T-helper 2 cell treated with Interferon-gamma antibody and Interleukin-4, amounts not matched to agents 5 μg/mL and 100 μg/mL, for 36 hours (primary cell): ENCODE measurements at regions not wholly inside any gene's neighbourhood (a gene's known extent, or its start where the extent isn't known, plus 50 kb on each side); places are given as distances from the start of the nearest gene placed in this dataset.

Source experiments
- DNase-seq: peaks from one replicate; pipeline ENCODE4 v3.0.0; 2021; ENCODE audit warnings: low spot score
- H3K27ac Mint-ChIP-seq: one replicate; pipeline ENCODE4 v1.8.0; 2021; ENCODE audit warnings: mild to moderate bottlenecking, mixed read lengths
- H3K27me3 Mint-ChIP-seq: one replicate; pipeline ENCODE4 v1.8.0; 2021; ENCODE audit warnings: low read depth, mixed read lengths
- H3K36me3 Mint-ChIP-seq: one replicate; pipeline ENCODE4 v1.8.0; 2021; ENCODE audit warnings: low read depth, mixed read lengths
- H3K4me1 Mint-ChIP-seq: one replicate; pipeline ENCODE4 v1.8.0; 2021; ENCODE audit warnings: low read depth, mixed read lengths
- H3K4me3 Mint-ChIP-seq: one replicate; pipeline ENCODE4 v1.8.0; 2022; ENCODE audit warnings: mild to moderate bottlenecking, moderate library complexity, mixed read lengths
- H3K9me3 Mint-ChIP-seq: one replicate; pipeline ENCODE4 v1.8.0; 2021; ENCODE audit warnings: mixed read lengths

GRCh38 chr5:38165435-38165834, 92.9 kb upstream of the EGFLAM start:
- Mint-ChIP-seq H3K27me3 (no peaks in the 10 kb centered on the region), H3K27ac (no peak overlapping the region), H3K36me3 (no peaks in the 10 kb centered on the region)

GRCh38 chr5:38164776-38165399, 93.5 kb upstream of the EGFLAM start:
- Mint-ChIP-seq H3K36me3 (no peaks in the 10 kb centered on the region), H3K9me3 (no peaks in the 10 kb centered on the region), H3K27ac (no peak overlapping the region), H3K27me3 (no peaks in the 10 kb centered on the region), H3K4me3 (no peak overlapping the region), H3K4me1 (no peaks in the 10 kb centered on the region)
- no peak for DNase-seq

More at GRCh38 chr5:38165435-38165834, 92.9 kb upstream of the EGFLAM start:
- Mint-ChIP-seq H3K4me1 (no peaks in the 10 kb centered on the region), H3K9me3 (no peaks in the 10 kb centered on the region), H3K4me3 (no peak overlapping the region)
- DNase-seq = no peak

GRCh38 chr5:38163636-38164237, 94.6 kb upstream of the EGFLAM start:
- no peaks in the 10 kb centered on the region for H3K36me3 Mint-ChIP-seq

GRCh38 chr5:38162625-38163024, 95.7 kb upstream of the EGFLAM start:
- Mint-ChIP-seq H3K27me3 (no peaks in the 10 kb centered on the region), H3K27ac (no peak overlapping the region), H3K9me3 (no peaks in the 10 kb centered on the region), H3K4me1 (no peaks in the 10 kb centered on the region), H3K4me3 (no peak overlapping the region), H3K36me3 (no peaks in the 10 kb centered on the region)
- no peak for DNase-seq

More at GRCh38 chr5:38163636-38164237, 94.6 kb upstream of the EGFLAM start:
- no peak for DNase-seq
- H3K27me3 Mint-ChIP-seq = no peaks in the 10 kb centered on the region
- no peak overlapping the region for H3K4me3 Mint-ChIP-seq
- H3K4me1 Mint-ChIP-seq = no peaks in the 10 kb centered on the region
- H3K9me3 Mint-ChIP-seq = no peaks in the 10 kb centered on the region
- H3K27ac Mint-ChIP-seq = no peak overlapping the region

- H3K9me3 Mint-ChIP-seq = no peaks in the 10 kb centered on the region
- H3K4me3 Mint-ChIP-seq = no peak overlapping the region
- H3K4me1 Mint-ChIP-seq = no peaks in the 10 kb centered on the region
- H3K36me3 Mint-ChIP-seq = no peaks in the 10 kb centered on the region
- no peak overlapping the region for H3K27ac Mint-ChIP-seq
- no peaks in the 10 kb centered on the region for H3K27me3 Mint-ChIP-seq
- no peak for DNase-seq
These were observed 101.3 kb upstream of the EGFLAM start for GRCh38 chr5:38157024-38157423.

- no peaks in the 10 kb centered on the region for H3K9me3 Mint-ChIP-seq
These were observed 103.6 kb upstream of the EGFLAM start for GRCh38 chr5:38154615-38155204.

GRCh38 chr5:38151878-38152277, 106.5 kb upstream of the EGFLAM start:
- no peaks in the 10 kb centered on the region for H3K4me1 Mint-ChIP-seq
- no peaks in the 10 kb centered on the region for H3K36me3 Mint-ChIP-seq
- H3K4me3 Mint-ChIP-seq = no peak overlapping the region
- no peaks in the 10 kb centered on the region for H3K27me3 Mint-ChIP-seq
- no peaks in the 10 kb centered on the region for H3K9me3 Mint-ChIP-seq
- no peak for DNase-seq
- no peak overlapping the region for H3K27ac Mint-ChIP-seq

More at GRCh38 chr5:38154615-38155204, 103.6 kb upstream of the EGFLAM start:
- no peak for DNase-seq
- Mint-ChIP-seq H3K4me1 (no peaks in the 10 kb centered on the region), H3K4me3 (no peak overlapping the region), H3K27ac (no peak overlapping the region), H3K36me3 (no peaks in the 10 kb centered on the region), H3K27me3 (no peaks in the 10 kb centered on the region)

GRCh38 chr5:38149815-38150195, 108.6 kb upstream of the EGFLAM start:
- no peak overlapping the region for H3K27ac Mint-ChIP-seq
- H3K9me3 Mint-ChIP-seq = no peaks in the 10 kb centered on the region
- H3K36me3 Mint-ChIP-seq = no peaks in the 10 kb centered on the region
- no peak overlapping the region for H3K4me3 Mint-ChIP-seq
- no peaks in the 10 kb centered on the region for H3K27me3 Mint-ChIP-seq
- H3K4me1 Mint-ChIP-seq = no peaks in the 10 kb centered on the region
- DNase-seq = no peak

GRCh38 chr5:38148021-38148625, 110.2 kb upstream of the EGFLAM start:
- DNase-seq = no peak
- H3K4me1 Mint-ChIP-seq = no peaks in the 10 kb centered on the region
- H3K9me3 Mint-ChIP-seq = no peaks in the 10 kb centered on the region
- H3K27ac Mint-ChIP-seq = no peak overlapping the region
- no peaks in the 10 kb centered on the region for H3K36me3 Mint-ChIP-seq
- no peak overlapping the region for H3K4me3 Mint-ChIP-seq
- H3K27me3 Mint-ChIP-seq = no peaks in the 10 kb centered on the region

- no peak for DNase-seq
- no peaks in the 10 kb centered on the region for H3K9me3 Mint-ChIP-seq
- no peak overlapping the region for H3K27ac Mint-ChIP-seq
- no peaks in the 10 kb centered on the region for H3K36me3 Mint-ChIP-seq
- H3K27me3 Mint-ChIP-seq = peaks cover 3% of the 10 kb centered on the region
- H3K4me1 Mint-ChIP-seq = no peaks in the 10 kb centered on the region
- no peak overlapping the region for H3K4me3 Mint-ChIP-seq
These were observed 115.0 kb upstream of the EGFLAM start for GRCh38 chr5:38143384-38143783.

- Mint-ChIP-seq H3K27me3 (peaks cover 3% of the 10 kb centered on the region), H3K9me3 (no peaks in the 10 kb centered on the region), H3K4me3 (no peak overlapping the region), H3K36me3 (no peaks in the 10 kb centered on the region), H3K4me1 (no peaks in the 10 kb centered on the region), H3K27ac (no peak overlapping the region)
- DNase-seq = no peak
These were observed 116.7 kb upstream of the EGFLAM start for GRCh38 chr5:38141665-38142064.

GRCh38 chr5:38138574-38138973, 119.8 kb upstream of the EGFLAM start:
- no peaks in the 10 kb centered on the region for H3K9me3 Mint-ChIP-seq

GRCh38 chr5:38135486-38136039, 122.8 kb upstream of the EGFLAM start:
- Mint-ChIP-seq H3K36me3 (no peaks in the 10 kb centered on the region), H3K9me3 (no peaks in the 10 kb centered on the region), H3K4me3 (no peak overlapping the region), H3K4me1 (no peaks in the 10 kb centered on the region), H3K27ac (no peak overlapping the region), H3K27me3 (peaks cover 3% of the 10 kb centered on the region)
- DNase-seq = no peak

More at GRCh38 chr5:38138574-38138973, 119.8 kb upstream of the EGFLAM start:
- peaks cover 3% of the 10 kb centered on the region for H3K27me3 Mint-ChIP-seq
- H3K27ac Mint-ChIP-seq = no peak overlapping the region
- H3K4me3 Mint-ChIP-seq = no peak overlapping the region
- no peaks in the 10 kb centered on the region for H3K4me1 Mint-ChIP-seq
- no peak for DNase-seq
- no peaks in the 10 kb centered on the region for H3K36me3 Mint-ChIP-seq

- H3K36me3 Mint-ChIP-seq = no peaks in the 10 kb centered on the region
- peaks cover under 1% of the 10 kb centered on the region for H3K27me3 Mint-ChIP-seq
- H3K4me1 Mint-ChIP-seq = no peaks in the 10 kb centered on the region
- H3K9me3 Mint-ChIP-seq = no peaks in the 10 kb centered on the region
- H3K4me3 Mint-ChIP-seq = no peak overlapping the region
- H3K27ac Mint-ChIP-seq = no peak overlapping the region
- DNase-seq = no peak
These were observed 123.5 kb upstream of the EGFLAM start for GRCh38 chr5:38134810-38135209.
